H1 (cell line): ENCODE measurements at regions not wholly inside any gene's neighbourhood (a gene's known extent, or its start where the extent isn't known, plus 50 kb on each side); places are given as distances from the start of the nearest gene placed in this dataset.

Experiments
- CTCF ChIA-PET: fragments of 300-600 bp; sonication (Branson Sonifier 250); formaldehyde crosslinking; loops from one replicate; lab custom pipeline; 2021; ENCODE audit not compliant: partially characterized antibody; lab: Charles Lee
- POLR2A ChIA-PET: fragments of 300-600 bp; sonication (Branson Sonifier 250); formaldehyde crosslinking; loops from one replicate; lab custom pipeline; 2021; ENCODE audit warnings: inconsistent platforms; ENCODE audit not compliant: partially characterized antibody; lab: Charles Lee
- DNase-seq, 2 experiments: peaks; one replicate each; pipeline versions ENCODE4 v3.0.0 to v3.0.0-alpha.2; 2010 to 2022; ENCODE audit warnings: low spot score in 2 of 2, low read depth in 1 of 2, mixed read lengths in 1 of 2
- FAIRE-seq: peaks from 2 replicates; lab custom pipeline; 2011; peaks lifted over from hg19 to GRCh38; lab: Jason Lieb, UNC
- H2AFZ ChIP-seq: 2 replicates; pipeline ENCODE4 v1.8.1; 2012; ENCODE audit warnings: low read length, inconsistent platforms
- H2AK5ac ChIP-seq: 2 replicates; pipeline ENCODE4 v1.6.1; 2013; ENCODE audit warnings: low read depth, low read length
- H2BK120ac ChIP-seq: replicated peaks from 2 replicates; pipeline ENCODE3; 2013; ENCODE audit warnings: low read depth, low read length, inconsistent platforms
- H2BK12ac ChIP-seq: 2 replicates; pipeline ENCODE4 v1.6.1; 2013; ENCODE audit warnings: low read depth, low read length
- H2BK15ac ChIP-seq: 2 replicates; pipeline ENCODE4 v1.6.1; 2013; ENCODE audit warnings: low read length
- H2BK20ac ChIP-seq: 2 replicates; pipeline ENCODE4 v1.6.1; 2013; ENCODE audit warnings: low read length
- H2BK5ac ChIP-seq: 2 replicates; pipeline ENCODE4 v1.6.1; 2013; ENCODE audit warnings: low read depth, low read length
- H3K14ac ChIP-seq: 2 replicates; pipeline ENCODE4 v1.6.1; 2013; ENCODE audit warnings: inconsistent platforms; ENCODE audit not compliant: insufficient read length
- H3K18ac ChIP-seq: 2 replicates; pipeline ENCODE4 v1.6.1; 2013; ENCODE audit warnings: low read length; ENCODE audit errors: extremely low read depth
- H3K23ac ChIP-seq: 2 replicates; pipeline ENCODE4 v1.6.1; 2013; ENCODE audit warnings: inconsistent platforms; ENCODE audit not compliant: insufficient read length
- H3K23me2 ChIP-seq: 2 replicates; pipeline ENCODE4 v1.6.1; 2013; ENCODE audit warnings: low read depth, low read length
- H3K27ac ChIP-seq: 2 replicates; pipeline ENCODE4 v1.6.1; 2011; ENCODE audit warnings: low read depth, low read length, inconsistent platforms
- H3K27me3 ChIP-seq, 4 experiments: replicated peaks in 1 of 4; 1 replicate in 1 of 4; 2 replicates in 3 of 4; pipeline versions ENCODE4 v1.6.1 to v1.8.1; 2011 to 2013; ENCODE audit warnings: low read length in 3 of 4, mild to moderate bottlenecking in 3 of 4, inconsistent platforms in 2 of 4, mixed read lengths in 2 of 4, moderate library complexity in 1 of 4; ENCODE audit not compliant: control insufficient read depth in 3 of 4, insufficient read depth in 3 of 4; ENCODE audit errors: extremely low read depth in 1 of 4
- H3K36me3 ChIP-seq, 4 experiments: 2 replicates each; pipeline versions ENCODE4 v1.6.1 to v1.8.1; 2011 to 2013; ENCODE audit warnings: mild to moderate bottlenecking in 4 of 4, low read length in 3 of 4, moderate library complexity in 2 of 4, control low read depth in 1 of 4, inconsistent platforms in 1 of 4; ENCODE audit not compliant: insufficient read depth in 4 of 4, control insufficient read depth in 2 of 4
- H3K4ac ChIP-seq: replicated peaks from 2 replicates; pipeline ENCODE3; 2013; ENCODE audit warnings: low read length, low read depth, mixed read lengths, inconsistent platforms; ENCODE audit not compliant: insufficient read length
- H3K4me1 ChIP-seq, 4 experiments: replicated peaks in 1 of 4; 1 replicate in 1 of 4; 2 replicates in 3 of 4; pipeline versions ENCODE4 v1.6.1 to v1.8.1; 2011 to 2013; ENCODE audit warnings: low read length in 3 of 4, inconsistent platforms in 2 of 4, mixed read lengths in 1 of 4; ENCODE audit not compliant: insufficient read depth in 4 of 4, control insufficient read depth in 3 of 4
- H3K4me2 ChIP-seq, 2 experiments: 2 replicates each; pipeline versions ENCODE4 v1.6.1 to v1.8.1; 2011 to 2013; ENCODE audit warnings: low read depth in 2 of 2, low read length in 2 of 2, control low read depth in 1 of 2, inconsistent platforms in 1 of 2, mild to moderate bottlenecking in 1 of 2; ENCODE audit not compliant: insufficient read depth in 1 of 2
- H3K4me3 ChIP-seq, 4 experiments: fragments of 200-600, 300-600 bp in 1 of 4; sonication (generic), shearing (Covaris generic), sonication (Bioruptor Twin) in 1 of 4; 2 replicates each; pipeline versions ENCODE4 v1.5.1 to v1.8.1; 2011 to 2016; ENCODE audit warnings: low read length in 4 of 4, low read depth in 3 of 4, control low read depth in 2 of 4, inconsistent platforms in 2 of 4, mild to moderate bottlenecking in 2 of 4, mixed read lengths in 1 of 4, moderate library complexity in 1 of 4; ENCODE audit not compliant: insufficient read depth in 2 of 4; ENCODE audit errors: extremely low read depth in 1 of 4
- H3K56ac ChIP-seq: replicated peaks from 2 replicates; pipeline ENCODE3; 2013; ENCODE audit warnings: low read depth, mild to moderate bottlenecking, mixed read lengths, low read length, inconsistent platforms; ENCODE audit not compliant: insufficient read length
- H3K79me1 ChIP-seq: 2 replicates; pipeline ENCODE4 v1.6.1; 2013; ENCODE audit warnings: low read depth, low read length, control low read depth
- H3K79me2 ChIP-seq, 2 experiments: 2 replicates each; pipeline versions ENCODE4 v1.6.1 to v1.8.1; 2012 to 2013; ENCODE audit warnings: low read length in 2 of 2, mild to moderate bottlenecking in 2 of 2, inconsistent platforms in 1 of 2; ENCODE audit not compliant: insufficient read depth in 2 of 2, control insufficient read depth in 1 of 2
- H3K9ac ChIP-seq, 4 experiments: replicated peaks in 1 of 4; 1 replicate in 1 of 4; 2 replicates in 3 of 4; pipeline versions ENCODE4 v1.6.1 to v1.8.1; 2011 to 2013; ENCODE audit warnings: low read depth in 3 of 4, low read length in 3 of 4, control low read depth in 2 of 4, mild to moderate bottlenecking in 2 of 4, moderate library complexity in 2 of 4, inconsistent platforms in 1 of 4; ENCODE audit errors: extremely low read depth in 1 of 4
- H3K9me3 ChIP-seq, 2 experiments: 2 replicates each; pipeline versions ENCODE4 v1.6.1 to v1.8.1; 2012 to 2013; ENCODE audit warnings: mild to moderate bottlenecking in 2 of 2, moderate library complexity in 2 of 2, control low read depth in 1 of 2, inconsistent platforms in 1 of 2, low read depth in 1 of 2, low read length in 1 of 2, mixed read lengths in 1 of 2; ENCODE audit not compliant: insufficient read depth in 2 of 2
- H4K20me1 ChIP-seq, 2 experiments: replicated peaks in 1 of 2; 2 replicates each; pipeline versions ENCODE3 to v1.8.1; 2011 to 2013; ENCODE audit warnings: inconsistent platforms in 2 of 2, low read length in 2 of 2, mild to moderate bottlenecking in 1 of 2; ENCODE audit not compliant: insufficient read depth in 2 of 2, control insufficient read depth in 1 of 2
- H4K5ac ChIP-seq: 2 replicates; pipeline ENCODE4 v1.6.1; 2013; ENCODE audit warnings: low read length, low read depth, mixed read lengths, inconsistent platforms; ENCODE audit not compliant: insufficient read length
- H4K8ac ChIP-seq: 2 replicates; pipeline ENCODE4 v1.8.0; 2013; ENCODE audit warnings: mild to moderate bottlenecking, moderate library complexity, low read length, inconsistent platforms; ENCODE audit not compliant: insufficient read depth; ENCODE audit errors: extremely low read depth
- H4K91ac ChIP-seq: replicated peaks from 2 replicates; pipeline ENCODE3; 2013; ENCODE audit warnings: low read length, mixed read lengths, inconsistent platforms; ENCODE audit not compliant: insufficient read length
- BACH1 ChIP-seq: IDR thresholded peaks from 2 replicates; pipeline ENCODE4 v1.6.1; 2012; ENCODE audit warnings: low read length, improper control_type of control experiment
- BCL11A ChIP-seq, 2 experiments: IDR thresholded peaks; one replicate each; pipeline ENCODE4 v1.6.1; 2011; ENCODE audit warnings: low read depth in 2 of 2, low read length in 2 of 2, mild to moderate bottlenecking in 2 of 2
- EP300 ChIP-seq, 2 experiments: IDR thresholded peaks; 1 replicate in 1 of 2; 2 replicates in 1 of 2; pipeline ENCODE4 v1.6.1; 2011 to 2012; ENCODE audit warnings: low read depth in 2 of 2, low read length in 2 of 2, mild to moderate bottlenecking in 2 of 2, borderline replicate concordance in 1 of 2, inconsistent platforms in 1 of 2, moderate library complexity in 1 of 2
- EZH2 ChIP-seq: fragments of 200-600 bp; sonication (generic); IDR thresholded peaks from 2 replicates; pipeline ENCODE4 v1.7.1; 2012; ENCODE audit warnings: low read depth, mild to moderate bottlenecking, moderate library complexity, low read length, inconsistent platforms; ENCODE audit not compliant: severe bottlenecking
- KDM1A ChIP-seq: fragments of 200-600, 300-600 bp; sonication (generic); IDR thresholded peaks from 2 replicates; pipeline ENCODE4 v1.7.1; 2016; ENCODE audit warnings: mild to moderate bottlenecking, low read length, borderline replicate concordance
- KDM4A ChIP-seq: IDR thresholded peaks from one replicate; pipeline ENCODE4 v1.7.1; 2012; ENCODE audit warnings: low read depth, mild to moderate bottlenecking, moderate library complexity, low read length, inconsistent platforms; ENCODE audit not compliant: severe bottlenecking
- SIN3A ChIP-seq, 2 experiments: IDR thresholded peaks in 1 of 2; conservative IDR thresholded peaks in 1 of 2; 2 replicates each; pipeline ENCODE4 v1.6.1; 2011 to 2012; ENCODE audit warnings: low read length in 2 of 2, improper control_type of control experiment in 1 of 2, low read depth in 1 of 2, mild to moderate bottlenecking in 1 of 2
- SP2 ChIP-seq: IDR thresholded peaks from 2 replicates; pipeline ENCODE4 v1.6.1; 2012; ENCODE audit warnings: mild to moderate bottlenecking, low read length, inconsistent platforms
- SRF ChIP-seq: IDR thresholded peaks from 2 replicates; pipeline ENCODE4 v1.6.1; 2011; ENCODE audit warnings: mild to moderate bottlenecking, low read depth, low read length, moderate library complexity
- TBP ChIP-seq: IDR thresholded peaks from 2 replicates; pipeline ENCODE4 v1.6.1; 2011; ENCODE audit warnings: low read depth, low read length, improper control_type of control experiment

DNA sequence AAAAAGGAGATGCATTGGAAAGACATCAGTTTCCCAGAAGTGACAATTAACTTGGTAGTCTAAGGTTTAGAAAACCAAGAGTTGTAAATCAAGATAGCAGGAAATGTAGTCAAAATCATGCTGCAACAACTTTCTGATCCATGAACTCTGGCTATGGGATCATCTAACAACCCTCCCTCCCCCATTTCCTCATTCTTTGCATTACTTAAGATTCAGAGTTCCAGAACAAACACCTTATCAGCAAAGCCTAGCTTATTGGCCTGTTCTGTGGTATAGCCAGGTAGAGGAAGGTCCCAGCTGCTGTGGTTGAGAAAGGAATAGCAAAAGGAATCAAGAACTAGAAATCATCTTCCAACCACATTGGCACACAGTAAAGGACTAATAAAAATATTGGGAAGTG, 651.1 kb downstream of the METTL15 start:
- Histone ChIP-seq H3K4me2 (no peak overlapping the region), H2BK120ac (no peak overlapping the region), H3K9me3 (no peaks in the 10 kb centered on the region), H3K56ac (no peak overlapping the region), H2BK15ac (no peak overlapping the region), H2AFZ (peak overlapping the region; percentile 18; the same call in 1 of the 2 replicates), H3K79me1 (no peaks in the 10 kb centered on the region), H2BK5ac (no peak overlapping the region), H4K5ac (no peak overlapping the region), H3K18ac (no peak overlapping the region), H3K4me3 (no peak overlapping the region), H2AK5ac (no peak overlapping the region), H2BK12ac (no peak overlapping the region), H3K23me2 (no peaks in the 10 kb centered on the region; the same call in 1 of the 2 replicates), H3K4me1 (peaks cover 0 to 5% (median 0%) of the 10 kb centered on the region in 4 experiments; a peak in 2 of 7 replicates), H3K36me3 (no peaks in the 10 kb centered on the region), H4K8ac (no peak overlapping the region), H3K23ac (no peak overlapping the region), H3K9ac (no peak overlapping the region), H4K91ac (no peak overlapping the region), H3K14ac (no peak overlapping the region), H3K79me2 (no peaks in the 10 kb centered on the region), H3K27me3 (no peaks in the 10 kb centered on the region), H4K20me1 (no peaks in the 10 kb centered on the region), H2BK20ac (no peak overlapping the region), H3K27ac (no peak overlapping the region), H3K4ac (no peak overlapping the region)
- ChIA-PET POLR2A (no interaction called here), CTCF (interaction anchor here (0.5 kb wide), 1 partner anchor 1600 kb away, joined by 4 read pairs; no protein-coding TSS in a partner anchor)
- no peak for FAIRE-seq
- no peak for DNase-seq
- TF ChIP-seq SRF (no peak), EP300 (IDR thresholded peaks at IDR 0.05; ENCODE audit: borderline replicate concordance in 1 of 2, low read depth in 2 of 2, low read length in 2 of 2) (no peak), BACH1 (no peak), SP2 (no peak), TBP (no peak), BCL11A (IDR thresholded peaks at IDR 0.05; ENCODE audit: low read depth in 2 of 2, low read length in 2 of 2) (no peak), KDM4A (no peak), EZH2 (no peak), KDM1A (no peak), SIN3A (conservative IDR thresholded peaks at IDR 0.05 in 1 of 2, IDR thresholded peaks at IDR 0.05 in 1 of 2; ENCODE audit: low read depth in 1 of 2, low read length in 2 of 2) (no peak)
